ENCODE measurements at regions not wholly inside any gene's neighbourhood (a gene's known extent, or its start where the extent isn't known, plus 50 kb on each side); places are given as distances from the start of the nearest gene placed in this dataset.

DNA sequence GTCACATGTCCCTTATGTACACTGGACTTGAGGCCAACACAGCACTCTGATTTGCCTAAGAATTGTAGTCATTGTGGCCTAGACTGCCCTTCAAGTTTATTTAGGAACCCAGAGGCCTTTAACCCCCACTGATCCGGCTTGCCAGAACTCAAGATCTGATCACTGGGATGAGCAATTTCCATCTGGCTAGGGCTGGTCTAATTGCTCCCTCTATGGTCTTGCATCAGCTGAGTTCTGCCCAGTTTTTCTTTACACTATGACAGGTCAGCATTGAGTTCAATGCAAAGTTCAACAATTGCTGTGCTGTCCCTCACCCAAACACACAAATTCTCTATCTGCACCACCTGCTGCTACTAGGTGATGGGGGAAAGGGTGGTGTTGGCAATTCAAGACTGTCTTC, 146.9 kb upstream of the MDGA2 start:
- no peaks in the 10 kb centered on the region for H3K27me3 ChIP-seq (ENCODE audit: control insufficient read depth, insufficient read depth, low read length)
- TF ChIP-seq CTCF (IDR thresholded peaks at IDR 0.05; ENCODE audit: insufficient read depth, low read length, severe bottlenecking) = no peak
- no peak overlapping the region for H3K4me3 ChIP-seq (ENCODE audit: low read depth, low read length)
- DNase-seq (ENCODE audit: low read depth) = no peak
- H3K36me3 ChIP-seq (ENCODE audit: control insufficient read depth, insufficient read depth, low read length) = no peaks in the 10 kb centered on the region
- no peak for FAIRE-seq

- DNase-seq (ENCODE audit: low read depth) = no peak
- no peaks in the 10 kb centered on the region for H3K27me3 ChIP-seq (ENCODE audit: control insufficient read depth, insufficient read depth, low read length)
- no peak for TF ChIP-seq CTCF (IDR thresholded peaks at IDR 0.05; ENCODE audit: insufficient read depth, low read length, severe bottlenecking)
- no peak for FAIRE-seq
- H3K4me3 ChIP-seq (ENCODE audit: low read depth, low read length) = no peak overlapping the region
- no peaks in the 10 kb centered on the region for H3K36me3 ChIP-seq (ENCODE audit: control insufficient read depth, insufficient read depth, low read length)
Observed at GRCh38 chr14:47821135-47821534, 145.7 kb upstream of the MDGA2 start.

DNA sequence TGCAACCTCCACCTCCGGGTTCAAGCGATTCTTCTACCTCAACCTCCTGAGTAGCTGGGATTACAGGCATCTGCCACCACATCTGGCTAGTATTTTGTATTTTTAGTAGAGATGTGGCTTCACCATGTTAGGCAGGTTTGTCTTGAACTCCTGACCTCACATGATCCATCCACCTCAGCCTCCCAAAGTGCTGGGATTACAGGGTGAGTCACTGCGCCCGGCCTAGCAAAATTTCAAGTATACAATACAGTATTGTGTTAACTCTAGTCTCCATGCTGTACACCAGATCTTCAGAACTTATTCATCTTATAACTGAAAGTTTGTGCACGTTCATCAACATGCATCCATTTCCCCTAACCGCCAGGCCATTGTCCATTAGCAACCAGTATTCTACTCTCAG, 115.1 kb upstream of the MDGA2 start:
- no peak for TF ChIP-seq CTCF (IDR thresholded peaks at IDR 0.05; ENCODE audit: insufficient read depth, low read length, severe bottlenecking)
- Histone ChIP-seq H3K27me3 (ENCODE audit: control insufficient read depth, insufficient read depth, low read length) (no peaks in the 10 kb centered on the region), H3K4me3 (ENCODE audit: low read depth, low read length) (no peak overlapping the region), H3K36me3 (ENCODE audit: control insufficient read depth, insufficient read depth, low read length) (no peaks in the 10 kb centered on the region)
- no peak for DNase-seq (ENCODE audit: low read depth)
- FAIRE-seq = no peak

- Histone ChIP-seq H3K4me3 (ENCODE audit: low read depth, low read length) (no peak overlapping the region), H3K36me3 (ENCODE audit: control insufficient read depth, insufficient read depth, low read length) (no peaks in the 10 kb centered on the region), H3K27me3 (ENCODE audit: control insufficient read depth, insufficient read depth, low read length) (no peaks in the 10 kb centered on the region)
- FAIRE-seq (no peak), DNase-seq (ENCODE audit: low read depth) (no peak)
- TF ChIP-seq CTCF (IDR thresholded peaks at IDR 0.05; ENCODE audit: insufficient read depth, low read length, severe bottlenecking) = no peak
Observed at GRCh38 chr14:47785058-47785457, 109.7 kb upstream of the MDGA2 start.

GRCh38 chr14:47778631-47779030, 103.2 kb upstream of the MDGA2 start:
- no peak for TF ChIP-seq CTCF (IDR thresholded peaks at IDR 0.05; ENCODE audit: insufficient read depth, low read length, severe bottlenecking)
- Histone ChIP-seq H3K27me3 (ENCODE audit: control insufficient read depth, insufficient read depth, low read length) (no peaks in the 10 kb centered on the region), H3K36me3 (ENCODE audit: control insufficient read depth, insufficient read depth, low read length) (no peaks in the 10 kb centered on the region), H3K4me3 (ENCODE audit: low read depth, low read length) (no peak overlapping the region)
- no peak for FAIRE-seq
- no peak for DNase-seq (ENCODE audit: low read depth)

- Histone ChIP-seq H3K36me3 (ENCODE audit: control insufficient read depth, insufficient read depth, low read length) (no peaks in the 10 kb centered on the region), H3K27me3 (ENCODE audit: control insufficient read depth, insufficient read depth, low read length) (no peaks in the 10 kb centered on the region), H3K4me3 (ENCODE audit: low read depth, low read length) (no peak overlapping the region)
- no peak for TF ChIP-seq CTCF (IDR thresholded peaks at IDR 0.05; ENCODE audit: insufficient read depth, low read length, severe bottlenecking)
- DNase-seq (ENCODE audit: low read depth) = no peak
- no peak for FAIRE-seq
Observed at GRCh38 chr14:47772652-47773051, 97.2 kb upstream of the MDGA2 start.
